Spleen (tissue), 7 donors: ENCODE measurements at regions not wholly inside any gene's neighbourhood (a gene's known extent, or its start where the extent isn't known, plus 50 kb on each side); places are given as distances from the start of the nearest gene placed in this dataset.

Source experiments
- CTCF ChIP-seq, 11 experiments: fragments of 200-600 bp in 7 of 11; fragments of 450-650 bp in 4 of 11; sonication (generic) in 4 of 11; IDR thresholded peaks in 8 of 11; conservative IDR thresholded peaks in 3 of 11; 1 replicate in 7 of 11; 2 replicates in 4 of 11; pipeline versions ENCODE4 v1.4.0 to v1.8.0; 2016 to 2021; ENCODE audit warnings: antibody characterized with exemption in 11 of 11, inconsistent platforms in 4 of 11, mild to moderate bottlenecking in 1 of 11
- POLR2AphosphoS5 ChIP-seq, 3 donors: sonication (generic); formaldehyde crosslinking; IDR thresholded peaks; one replicate each; pipeline ENCODE4 v1.5.1; 2017; ENCODE audit warnings: antibody characterized with exemption in 3 of 3
- donor health status: DM: no; HTN: no; CAD: no; lungs with moderate emphysema.
- donor health status: DM: no; HTN: no; CAD: no.
- donor health status: DM: no; HTN: no; CAD: no.

- TF ChIP-seq CTCF (IDR thresholded peaks at IDR 0.05 in 8 of 11, conservative IDR thresholded peaks at IDR 0.05 in 3 of 11), result no peak
- TF ChIP-seq POLR2AphosphoS5 (IDR thresholded peaks at IDR 0.05), result no peak
Observed at GRCh38 chr4:54393243-54393642, 164.2 kb downstream of the PDGFRA start.
